ENCODE measurements at regions not wholly inside any gene's neighbourhood (a gene's known extent, or its start where the extent isn't known, plus 50 kb on each side); places are given as distances from the start of the nearest gene placed in this dataset.

GRCh38 chr6:112786801-112787200 lies 439.7 kb downstream of the RFPL4B start:
- no peak for DNase-seq (ENCODE audit: low read depth in 3 of 3, low spot score in 1 of 3)

- DNase-seq (ENCODE audit: low read depth in 3 of 3, low spot score in 1 of 3), result no peak
Measured at GRCh38 chr6:112787371-112787770, 440.2 kb downstream of the RFPL4B start.

GRCh38 chr6:112795316-112795715 lies 448.2 kb downstream of the RFPL4B start:
- no peak for DNase-seq (ENCODE audit: low read depth in 3 of 3, low spot score in 1 of 3)

- DNase-seq (ENCODE audit: low read depth in 3 of 3, low spot score in 1 of 3), result no peak
Measured at GRCh38 chr6:112796712-112797111, 449.6 kb downstream of the RFPL4B start.

GRCh38 chr6:112799889-112800288 lies 452.8 kb downstream of the RFPL4B start:
- no peak for DNase-seq (ENCODE audit: low read depth in 3 of 3, low spot score in 1 of 3)

GRCh38 chr6:112800439-112800838 lies 453.3 kb downstream of the RFPL4B start:
- DNase-seq (ENCODE audit: low read depth in 3 of 3, low spot score in 1 of 3), result no peak

- DNase-seq (ENCODE audit: low read depth in 3 of 3, low spot score in 1 of 3), result no peak
Measured at GRCh38 chr6:112800916-112801315, 453.8 kb downstream of the RFPL4B start.

- DNase-seq (ENCODE audit: low read depth in 3 of 3, low spot score in 1 of 3), result no peak
Measured at GRCh38 chr6:112801468-112802080, 454.4 kb downstream of the RFPL4B start.

- DNase-seq (ENCODE audit: low read depth in 3 of 3, low spot score in 1 of 3), result no peak
Measured at GRCh38 chr6:112802144-112802543, 455.0 kb downstream of the RFPL4B start.

GRCh38 chr6:112804638-112805330 lies 457.7 kb downstream of the RFPL4B start:
- DNase-seq (ENCODE audit: low read depth in 3 of 3, low spot score in 1 of 3), result no peak

- DNase-seq (ENCODE audit: low read depth in 3 of 3, low spot score in 1 of 3), result no peak
Measured at GRCh38 chr6:112806163-112806865, 459.2 kb downstream of the RFPL4B start.

GRCh38 chr6:112821476-112821875 lies 474.3 kb downstream of the RFPL4B start:
- DNase-seq (ENCODE audit: low read depth in 3 of 3, low spot score in 1 of 3), result no peak

GRCh38 chr6:112822769-112823168 lies 475.6 kb downstream of the RFPL4B start:
- DNase-seq (ENCODE audit: low read depth in 3 of 3, low spot score in 1 of 3), result no peak

GRCh38 chr6:112827793-112828192 lies 480.7 kb downstream of the RFPL4B start:
- no peak for DNase-seq (ENCODE audit: low read depth in 3 of 3, low spot score in 1 of 3)

- DNase-seq (ENCODE audit: low read depth in 3 of 3, low spot score in 1 of 3), result no peak
Measured at GRCh38 chr6:112831022-112831421, 483.9 kb downstream of the RFPL4B start.

GRCh38 chr6:112833581-112834131 lies 486.5 kb downstream of the RFPL4B start:
- no peak for DNase-seq (ENCODE audit: low read depth in 3 of 3, low spot score in 1 of 3)

- DNase-seq (ENCODE audit: low read depth in 3 of 3, low spot score in 1 of 3), result no peak
Measured at GRCh38 chr6:112835078-112835477, 487.9 kb downstream of the RFPL4B start.

GRCh38 chr6:112839525-112839961 lies 492.4 kb downstream of the RFPL4B start:
- DNase-seq (ENCODE audit: low read depth in 3 of 3, low spot score in 1 of 3), result no peak

GRCh38 chr6:112841553-112842329 lies 494.6 kb downstream of the RFPL4B start:
- DNase-seq (ENCODE audit: low read depth in 3 of 3, low spot score in 1 of 3), result no peak

- no peak for DNase-seq (ENCODE audit: low read depth in 3 of 3, low spot score in 1 of 3)
Measured at GRCh38 chr6:112842330-112842685, 495.2 kb downstream of the RFPL4B start.

- DNase-seq (ENCODE audit: low read depth in 3 of 3, low spot score in 1 of 3), result no peak
Measured at GRCh38 chr6:112846681-112847080, 499.6 kb downstream of the RFPL4B start.
